ENCODE measurements at regions not wholly inside any gene's neighbourhood (a gene's known extent, or its start where the extent isn't known, plus 50 kb on each side); places are given as distances from the start of the nearest gene placed in this dataset.

- no peak for DNase-seq (ENCODE audit: low spot score)
These were observed 214.2 kb downstream of the FOXA2 start for GRCh38 chr20:22370137-22370536.

- DNase-seq (ENCODE audit: low spot score), result no peak
These were observed 215.3 kb downstream of the FOXA2 start for GRCh38 chr20:22369100-22369499.

GRCh38 chr20:22368235-22368634 is 216.1 kb downstream of the FOXA2 start:
- no peak for DNase-seq (ENCODE audit: low spot score)

GRCh38 chr20:22366631-22367030 is 217.7 kb downstream of the FOXA2 start:
- DNase-seq (ENCODE audit: low spot score), result no peak

GRCh38 chr20:22354647-22355046 is 229.7 kb downstream of the FOXA2 start:
- no peak for DNase-seq (ENCODE audit: low spot score)

- DNase-seq (ENCODE audit: low spot score), result no peak
These were observed 230.8 kb downstream of the FOXA2 start for GRCh38 chr20:22353586-22353985.

- DNase-seq (ENCODE audit: low spot score), result no peak
These were observed 232.4 kb downstream of the FOXA2 start for GRCh38 chr20:22352019-22352418.

GRCh38 chr20:22350624-22351023 is 233.7 kb downstream of the FOXA2 start:
- no peak for DNase-seq (ENCODE audit: low spot score)

- no peak for DNase-seq (ENCODE audit: low spot score)
These were observed 236.4 kb downstream of the FOXA2 start for GRCh38 chr20:22348010-22348409.

- no peak for DNase-seq (ENCODE audit: low spot score)
These were observed 237.7 kb downstream of the FOXA2 start for GRCh38 chr20:22346716-22347115.

- no peak for DNase-seq (ENCODE audit: low spot score)
These were observed 240.8 kb downstream of the FOXA2 start for GRCh38 chr20:22343612-22344011.

GRCh38 chr20:22342410-22342809 is 242.0 kb downstream of the FOXA2 start:
- DNase-seq (ENCODE audit: low spot score), result no peak

- DNase-seq (ENCODE audit: low spot score), result no peak
These were observed 242.9 kb downstream of the FOXA2 start for GRCh38 chr20:22341508-22341907.

GRCh38 chr20:22339946-22340345 is 244.4 kb downstream of the FOXA2 start:
- DNase-seq (ENCODE audit: low spot score), result no peak

- DNase-seq (ENCODE audit: low spot score), result no peak
These were observed 245.1 kb downstream of the FOXA2 start for GRCh38 chr20:22339091-22339881.

GRCh38 chr20:22338140-22338708 is 246.1 kb downstream of the FOXA2 start:
- no peak for DNase-seq (ENCODE audit: low spot score)

GRCh38 chr20:22335210-22335609 is 249.2 kb downstream of the FOXA2 start:
- no peak for DNase-seq (ENCODE audit: low spot score)

GRCh38 chr20:22333885-22334545 is 250.4 kb downstream of the FOXA2 start:
- DNase-seq (ENCODE audit: low spot score), result no peak

GRCh38 chr20:22324505-22324904 is 259.9 kb downstream of the FOXA2 start:
- no peak for DNase-seq (ENCODE audit: low spot score)

- DNase-seq (ENCODE audit: low spot score), result no peak
These were observed 261.9 kb downstream of the FOXA2 start for GRCh38 chr20:22322513-22322912.

GRCh38 chr20:22321191-22321590 is 263.2 kb downstream of the FOXA2 start:
- no peak for DNase-seq (ENCODE audit: low spot score)

GRCh38 chr20:22320245-22320915 is 264.0 kb downstream of the FOXA2 start:
- DNase-seq (ENCODE audit: low spot score), result no peak

- no peak for DNase-seq (ENCODE audit: low spot score)
These were observed 268.6 kb downstream of the FOXA2 start for GRCh38 chr20:22315771-22316170.
